Lower leg skin (tissue), 3 donors: ENCODE measurements at regions not wholly inside any gene's neighbourhood (a gene's known extent, or its start where the extent isn't known, plus 50 kb on each side); places are given as distances from the start of the nearest gene placed in this dataset.

Experiments
- POLR2A ChIP-seq, 2 donors: fragments of 450-650 bp; IDR thresholded peaks; one replicate each; pipeline ENCODE4 v1.6.1; 2016 to 2017; ENCODE audit warnings: antibody characterized with exemption in 2 of 2, mild to moderate bottlenecking in 1 of 2, moderate library complexity in 1 of 2
- TF ChIP-seq, protein P1 (sequence below), 3 donors: fragments of 450-650 bp; IDR thresholded peaks; one replicate each; pipeline ENCODE4 v1.5.1; 2016; ENCODE audit warnings: antibody characterized with exemption in 3 of 3, mild to moderate bottlenecking in 3 of 3, moderate library complexity in 2 of 3

DNA sequence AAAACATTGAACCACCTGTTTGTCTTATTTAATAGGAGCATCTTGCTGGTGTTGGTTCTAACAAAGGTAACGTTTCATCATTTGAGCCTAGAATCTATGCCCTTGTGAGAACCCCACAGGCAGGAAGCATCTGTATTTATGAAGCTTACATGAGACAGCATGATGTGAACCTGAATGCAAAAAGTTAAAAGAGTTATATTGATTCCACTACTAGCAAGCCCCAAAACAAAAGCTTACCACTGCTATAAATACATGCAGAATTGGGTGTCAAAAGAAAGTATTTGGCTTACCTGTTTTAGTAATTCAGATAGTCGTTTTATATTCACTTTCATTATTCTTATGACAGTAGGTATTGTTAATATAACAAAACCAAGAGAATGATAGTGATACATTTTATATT is 301.2 kb upstream of the ADGRL2 start:
- TF ChIP-seq, protein P1, sequence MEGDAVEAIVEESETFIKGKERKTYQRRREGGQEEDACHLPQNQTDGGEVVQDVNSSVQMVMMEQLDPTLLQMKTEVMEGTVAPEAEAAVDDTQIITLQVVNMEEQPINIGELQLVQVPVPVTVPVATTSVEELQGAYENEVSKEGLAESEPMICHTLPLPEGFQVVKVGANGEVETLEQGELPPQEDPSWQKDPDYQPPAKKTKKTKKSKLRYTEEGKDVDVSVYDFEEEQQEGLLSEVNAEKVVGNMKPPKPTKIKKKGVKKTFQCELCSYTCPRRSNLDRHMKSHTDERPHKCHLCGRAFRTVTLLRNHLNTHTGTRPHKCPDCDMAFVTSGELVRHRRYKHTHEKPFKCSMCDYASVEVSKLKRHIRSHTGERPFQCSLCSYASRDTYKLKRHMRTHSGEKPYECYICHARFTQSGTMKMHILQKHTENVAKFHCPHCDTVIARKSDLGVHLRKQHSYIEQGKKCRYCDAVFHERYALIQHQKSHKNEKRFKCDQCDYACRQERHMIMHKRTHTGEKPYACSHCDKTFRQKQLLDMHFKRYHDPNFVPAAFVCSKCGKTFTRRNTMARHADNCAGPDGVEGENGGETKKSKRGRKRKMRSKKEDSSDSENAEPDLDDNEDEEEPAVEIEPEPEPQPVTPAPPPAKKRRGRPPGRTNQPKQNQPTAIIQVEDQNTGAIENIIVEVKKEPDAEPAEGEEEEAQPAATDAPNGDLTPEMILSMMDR (IDR thresholded peaks at IDR 0.05) = no peak
- no peak for TF ChIP-seq POLR2A (IDR thresholded peaks at IDR 0.05)
